ENCODE measurements at regions not wholly inside any gene's neighbourhood (a gene's known extent, or its start where the extent isn't known, plus 50 kb on each side); places are given as distances from the start of the nearest gene placed in this dataset.

DNA sequence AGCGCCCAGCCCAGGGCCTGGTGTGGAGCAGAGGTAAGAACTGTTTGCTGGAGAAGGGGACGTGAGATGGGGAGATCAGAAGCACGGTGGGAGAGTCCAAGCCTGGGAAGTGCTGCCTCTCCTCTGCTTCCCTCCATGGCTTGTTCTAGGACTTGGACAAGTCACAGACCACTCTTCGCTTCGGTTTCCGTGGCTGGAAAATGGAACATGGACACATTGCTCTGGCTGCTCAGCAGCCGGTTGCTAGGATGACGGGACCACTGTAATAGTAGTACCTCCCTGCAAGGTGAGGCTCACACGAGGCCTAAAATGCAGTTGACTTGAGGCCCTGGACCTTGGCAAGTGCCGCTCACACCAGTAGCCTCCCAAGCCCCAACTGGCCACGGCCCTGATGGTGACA lies 175.8 kb upstream of the FSTL4 start (continued):
- TF ChIP-seq BCL11A (IDR thresholded peaks at IDR 0.05; ENCODE audit: low read depth in 2 of 2, low read length in 2 of 2) (no peak), POLR2A (IDR thresholded peaks at IDR 0.05; ENCODE audit: control extremely low read depth in 1 of 2, low read depth in 2 of 2, low read length in 2 of 2) (no peak), POLR2AphosphoS5 (IDR thresholded peaks at IDR 0.05; ENCODE audit: low read depth, low read length) (no peak), CBX8 (IDR thresholded peaks at IDR 0.05; ENCODE audit: borderline replicate concordance, low read depth, low read length) (no peak)
